ENCODE measurements at regions not wholly inside any gene's neighbourhood (a gene's known extent, or its start where the extent isn't known, plus 50 kb on each side); places are given as distances from the start of the nearest gene placed in this dataset.

DNA sequence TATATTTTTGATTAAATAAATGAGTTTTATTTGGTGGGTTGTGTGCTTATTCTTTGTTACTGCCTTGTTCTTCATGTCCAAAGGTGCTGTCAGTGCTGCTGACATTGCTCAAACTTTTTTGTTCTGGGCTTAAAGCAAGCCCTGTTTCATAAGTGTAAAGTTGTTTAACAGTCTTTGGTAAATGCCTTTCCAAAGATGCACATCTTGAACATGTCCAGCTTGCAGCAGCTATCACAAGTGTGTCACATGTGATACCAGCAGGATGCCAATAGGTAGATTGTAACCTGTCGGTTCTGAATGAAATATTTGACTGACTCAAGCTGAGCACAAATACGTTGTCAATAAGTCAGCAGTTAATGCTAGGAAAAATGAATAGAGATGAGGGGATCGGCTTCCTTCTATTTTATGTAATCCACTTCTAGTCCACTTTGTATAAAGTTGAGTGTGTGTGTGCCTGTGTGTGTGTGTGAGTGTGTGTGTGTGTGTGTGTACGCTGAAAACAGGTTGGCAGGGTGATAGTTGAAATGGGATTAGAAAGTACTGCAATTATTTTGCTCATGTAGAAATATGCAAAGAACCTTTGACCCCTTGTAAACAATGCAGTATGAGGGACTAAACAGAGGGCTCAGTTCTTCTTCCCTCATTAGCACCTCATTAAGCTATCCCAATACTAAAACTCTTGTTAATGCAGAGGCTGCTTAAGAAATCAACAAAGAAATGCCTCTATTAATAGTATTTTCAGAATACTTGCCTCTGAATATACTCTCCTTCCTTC, 986.5 kb downstream of the TUSC7 start:
- no peak overlapping the region for H3K4me3 Mint-ChIP-seq
- no peak overlapping the region for H3K27ac Mint-ChIP-seq
- H3K36me3 Mint-ChIP-seq = peaks cover 4% of the 10 kb centered on the region
- no peak for DNase-seq (ENCODE audit: extremely low spot score, unreplicated experiment)
- H3K9me3 Mint-ChIP-seq = no peaks in the 10 kb centered on the region
- H3K27me3 Mint-ChIP-seq = peaks cover 19% of the 10 kb centered on the region
- TF ChIP-seq, protein P1, sequence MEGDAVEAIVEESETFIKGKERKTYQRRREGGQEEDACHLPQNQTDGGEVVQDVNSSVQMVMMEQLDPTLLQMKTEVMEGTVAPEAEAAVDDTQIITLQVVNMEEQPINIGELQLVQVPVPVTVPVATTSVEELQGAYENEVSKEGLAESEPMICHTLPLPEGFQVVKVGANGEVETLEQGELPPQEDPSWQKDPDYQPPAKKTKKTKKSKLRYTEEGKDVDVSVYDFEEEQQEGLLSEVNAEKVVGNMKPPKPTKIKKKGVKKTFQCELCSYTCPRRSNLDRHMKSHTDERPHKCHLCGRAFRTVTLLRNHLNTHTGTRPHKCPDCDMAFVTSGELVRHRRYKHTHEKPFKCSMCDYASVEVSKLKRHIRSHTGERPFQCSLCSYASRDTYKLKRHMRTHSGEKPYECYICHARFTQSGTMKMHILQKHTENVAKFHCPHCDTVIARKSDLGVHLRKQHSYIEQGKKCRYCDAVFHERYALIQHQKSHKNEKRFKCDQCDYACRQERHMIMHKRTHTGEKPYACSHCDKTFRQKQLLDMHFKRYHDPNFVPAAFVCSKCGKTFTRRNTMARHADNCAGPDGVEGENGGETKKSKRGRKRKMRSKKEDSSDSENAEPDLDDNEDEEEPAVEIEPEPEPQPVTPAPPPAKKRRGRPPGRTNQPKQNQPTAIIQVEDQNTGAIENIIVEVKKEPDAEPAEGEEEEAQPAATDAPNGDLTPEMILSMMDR (conservative IDR thresholded peaks at IDR 0.05) = no peak
- peaks cover 9% of the 10 kb centered on the region for H3K4me1 Mint-ChIP-seq (ENCODE audit: unreplicated experiment)

DNA sequence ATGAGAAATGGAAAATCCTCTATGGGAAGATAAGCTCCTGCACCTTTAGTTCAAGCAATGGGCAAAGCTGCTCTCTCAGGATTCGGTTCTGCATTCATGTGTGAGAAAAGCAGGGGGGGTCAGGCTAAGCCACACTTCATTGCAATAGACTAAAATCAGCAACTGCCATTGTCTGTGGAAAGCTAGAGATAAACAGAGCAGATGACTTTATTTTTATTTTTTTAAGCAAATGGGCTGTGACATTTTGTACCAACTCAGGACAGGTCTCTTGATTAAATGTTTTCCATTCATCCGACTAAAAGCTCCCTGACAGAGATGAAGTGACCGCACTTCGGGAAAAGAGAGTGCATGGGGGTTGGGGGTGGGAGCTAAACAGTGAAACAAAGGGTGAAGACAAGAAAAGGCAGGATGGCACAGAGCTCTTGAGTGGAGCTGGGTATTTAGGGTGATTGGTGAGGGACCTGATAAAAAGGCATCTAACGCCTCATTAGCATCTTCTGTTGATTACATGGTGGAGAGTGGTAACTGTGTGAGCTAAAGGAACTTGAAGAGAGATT, 987.4 kb downstream of the TUSC7 start:
- peaks cover 9% of the 10 kb centered on the region for H3K4me1 Mint-ChIP-seq (ENCODE audit: unreplicated experiment)
- H3K27ac Mint-ChIP-seq = no peak overlapping the region
- no peaks in the 10 kb centered on the region for H3K9me3 Mint-ChIP-seq
- H3K4me3 Mint-ChIP-seq = no peak overlapping the region
- DNase-seq (ENCODE audit: extremely low spot score, unreplicated experiment) = no peak
- H3K36me3 Mint-ChIP-seq = peaks cover 4% of the 10 kb centered on the region
- TF ChIP-seq, protein P1 (conservative IDR thresholded peaks at IDR 0.05) = no peak
- peaks cover 19% of the 10 kb centered on the region for H3K27me3 Mint-ChIP-seq

DNA sequence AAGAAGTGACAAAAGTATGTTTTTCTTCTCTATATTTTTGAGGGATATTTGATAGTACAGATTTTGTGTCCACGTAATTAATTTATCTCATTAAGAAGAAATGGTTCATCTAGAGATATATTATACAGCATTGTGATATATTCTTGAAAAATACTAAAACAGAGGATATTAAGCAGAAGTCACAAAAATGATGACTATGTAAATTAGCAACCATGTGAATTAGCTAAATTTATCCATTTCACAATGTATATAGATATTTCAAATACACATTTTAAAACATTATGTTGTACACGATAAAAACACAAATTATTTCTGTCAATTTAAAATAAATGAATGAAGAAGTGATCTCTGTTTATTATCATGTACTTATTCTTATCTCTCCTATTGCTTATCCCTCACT, 989.5 kb downstream of the TUSC7 start:
- H3K36me3 Mint-ChIP-seq = peaks cover 4% of the 10 kb centered on the region
- DNase-seq (ENCODE audit: extremely low spot score, unreplicated experiment) = no peak
- H3K9me3 Mint-ChIP-seq = no peaks in the 10 kb centered on the region
- no peak overlapping the region for H3K27ac Mint-ChIP-seq
- peaks cover 22% of the 10 kb centered on the region for H3K27me3 Mint-ChIP-seq
- no peak overlapping the region for H3K4me3 Mint-ChIP-seq
- H3K4me1 Mint-ChIP-seq (ENCODE audit: unreplicated experiment) = peaks cover 9% of the 10 kb centered on the region
- TF ChIP-seq, protein P1 (conservative IDR thresholded peaks at IDR 0.05) = no peak

DNA sequence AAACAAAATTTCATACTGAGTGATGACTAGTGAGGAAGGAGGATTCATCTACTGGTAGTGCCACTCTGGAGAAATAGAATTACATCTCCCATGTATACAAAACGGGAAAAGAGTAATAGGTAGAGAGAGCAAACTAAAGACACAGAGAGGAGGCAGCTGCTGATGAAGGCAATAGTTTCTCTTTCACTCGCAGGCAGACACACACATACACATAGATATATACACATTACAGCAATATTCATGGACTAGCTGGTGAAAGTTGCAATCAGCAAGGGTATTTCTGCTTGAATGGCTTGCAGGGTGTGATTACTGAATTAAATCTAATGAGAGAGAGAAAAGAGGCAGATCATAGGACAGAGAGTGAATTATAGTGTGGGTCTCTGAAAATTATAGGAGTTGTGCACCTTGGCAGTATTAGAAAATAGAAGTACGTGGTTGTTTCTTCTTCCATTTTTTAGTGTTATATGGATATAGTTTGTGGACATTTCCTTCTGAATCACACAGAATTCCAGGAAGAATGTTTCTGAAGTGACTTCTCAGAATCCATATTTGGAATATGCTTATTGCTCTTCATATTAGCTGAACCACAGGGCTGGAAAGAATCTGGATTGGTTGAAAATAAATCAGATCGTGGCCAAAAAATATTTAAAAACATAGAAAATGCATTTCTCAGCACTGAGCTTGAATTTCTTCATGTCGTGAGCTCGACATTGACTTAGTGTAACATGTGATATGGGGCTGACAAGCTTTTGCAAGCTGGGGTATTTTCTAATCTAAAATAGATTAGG, 991.2 kb downstream of the TUSC7 start:
- Mint-ChIP-seq H3K4me3 (no peak overlapping the region), H3K9me3 (no peaks in the 10 kb centered on the region), H3K4me1 (ENCODE audit: unreplicated experiment) (peaks cover 9% of the 10 kb centered on the region), H3K27me3 (peaks cover 14% of the 10 kb centered on the region), H3K36me3 (no peaks in the 10 kb centered on the region), H3K27ac (no peak overlapping the region)
- TF ChIP-seq, protein P1 (conservative IDR thresholded peaks at IDR 0.05) = no peak
- DNase-seq (ENCODE audit: extremely low spot score, unreplicated experiment) = no peak

- Mint-ChIP-seq H3K4me3 (no peak overlapping the region), H3K9me3 (no peaks in the 10 kb centered on the region), H3K27me3 (peaks cover 4% of the 10 kb centered on the region), H3K36me3 (no peaks in the 10 kb centered on the region), H3K4me1 (ENCODE audit: unreplicated experiment) (peaks cover 5% of the 10 kb centered on the region), H3K27ac (no peak overlapping the region)
- no peak for DNase-seq (ENCODE audit: extremely low spot score, unreplicated experiment)
- TF ChIP-seq, protein P1 (conservative IDR thresholded peaks at IDR 0.05) = no peak
Observed at GRCh38 chr3:117705011-117705410, 995.4 kb downstream of the TUSC7 start.

Data from type B pancreatic cell (in vitro differentiated cells).